ENCODE measurements at regions not wholly inside any gene's neighbourhood (a gene's known extent, or its start where the extent isn't known, plus 50 kb on each side); places are given as distances from the start of the nearest gene placed in this dataset.

- no peak overlapping the region for H3K27ac ChIP-seq (ENCODE audit: control insufficient read depth, insufficient read depth)
- in situ Hi-C loops (cut with MboI) (loop anchor here (10.0 to 25.0 kb wide), 2 partner anchors 469 to 566 kb away; partner anchors contain the start of gene TMEM185B), intact Hi-C loops (cut with micrococcal nuclease; ENCODE audit: unreplicated experiment) (loop anchor here (5.0 kb wide), 3 partner anchors 339 to 1039 kb away; no protein-coding TSS in a partner anchor)
- H3K9ac ChIP-seq (ENCODE audit: control insufficient read depth, insufficient read depth, low read length), result no peak overlapping the region
- ATAC-seq (no peak), DNase-seq (ENCODE audit: low read depth, low spot score) (no peak), FAIRE-seq (no peak)
- H3K9me3 ChIP-seq (replicated peaks; ENCODE audit: control insufficient read depth, insufficient read depth, low read length), result no peaks in the 10 kb centered on the region
- TF ChIP-seq BACH1 (IDR thresholded peaks at IDR 0.05; ENCODE audit: borderline replicate concordance) (no peak), SRF (IDR thresholded peaks at IDR 0.05; ENCODE audit: low read depth in 2 of 2, low read length in 2 of 2) (no peak), SREBF2 (IDR thresholded peaks at IDR 0.05; ENCODE audit: low read length) (no peak), PKNOX1 (IDR thresholded peaks at IDR 0.05) (no peak), BHLHE40 (IDR thresholded peaks at IDR 0.05; ENCODE audit: borderline replicate concordance in 1 of 2, low read depth in 2 of 2, low read length in 1 of 2) (no peak), HDGF (IDR thresholded peaks at IDR 0.05) (no peak), JUNB (IDR thresholded peaks at IDR 0.05) (no peak), PML (IDR thresholded peaks at IDR 0.05; ENCODE audit: low read length) (no peak), FOS (IDR thresholded peaks at IDR 0.05; ENCODE audit: borderline replicate concordance, extremely low read depth, insufficient read length) (no peak), ZBTB4 (CRISPR knock-in tag; IDR thresholded peaks at IDR 0.05) (no peak), SUPT20H (IDR thresholded peaks at IDR 0.05; ENCODE audit: borderline replicate concordance, control insufficient read depth, low read depth, low read length) (no peak), HDAC6 (IDR thresholded peaks at IDR 0.05; ENCODE audit: unreplicated experiment) (no peak)
- H3K27me3 ChIP-seq (replicated peaks in 1 of 2; ENCODE audit: control insufficient read depth in 2 of 2, insufficient read depth in 2 of 2, low read length in 1 of 2), result peaks cover 0 to 2% of the 10 kb centered on the region in 2 experiments; a peak in 1 of 4 replicates
- 10% methylated on average over 4 of the region's 4 CpGs for WGBS (ENCODE audit: insufficient coverage, insufficient replicate concordance, low lambda C conversion rate, missing lambda C conversion rate)
- ChIA-PET POLR2A (no interaction called here), CTCF (interaction anchor here (0.6 to 1.7 kb wide), 14 partner anchors 9 to 1041 kb away, joined by 3 to 10 read pairs (median 4); no protein-coding TSS in a partner anchor), RAD21 (ENCODE audit: unreplicated experiment) (interaction anchor here (0.6 to 1.3 kb wide), 2 partner anchors 978 to 1040 kb away, joined by 3 to 4 read pairs; no protein-coding TSS in a partner anchor), SMC1A (ENCODE audit: uncharacterized antibody, unreplicated experiment) (interaction anchor here (0.7 to 1.3 kb wide), 5 partner anchors 168 to 505 kb away, joined by 3 to 5 read pairs (median 3); no protein-coding TSS in a partner anchor)
- H3K79me2 ChIP-seq (ENCODE audit: control insufficient read depth, insufficient read depth, low read length), result no peaks in the 10 kb centered on the region
- H4K20me1 ChIP-seq (ENCODE audit: control insufficient read depth, insufficient read depth), result no peaks in the 10 kb centered on the region
- H2AFZ ChIP-seq (ENCODE audit: control insufficient read depth, low read depth, low read length), result no peak overlapping the region
- no peak overlapping the region for H3K4me2 ChIP-seq (ENCODE audit: control insufficient read depth, insufficient read depth)
- H3K4me1 ChIP-seq (ENCODE audit: control insufficient read depth, insufficient read depth, low read length), result no peaks in the 10 kb centered on the region
- no peak overlapping the region for H3K4me3 ChIP-seq
- no TSS peak for BruUV-seq (replicated peaks)
- no peaks in the 10 kb centered on the region for H3K36me3 ChIP-seq (ENCODE audit: control insufficient read depth in 2 of 2, insufficient read depth in 2 of 2, low read length in 1 of 2)
Measured at GRCh38 chr2:120681181-120681580, 54.5 kb upstream of the GLI2 start.

All from GM12878 (cell line).